Fibroblast of skin of abdomen (primary cell): ENCODE measurements at regions not wholly inside any gene's neighbourhood (a gene's known extent, or its start where the extent isn't known, plus 50 kb on each side); places are given as distances from the start of the nearest gene placed in this dataset.
A peak's percentile ranks its signal among the peaks of the same experiment; 100 is the strongest.

Experiments
- DNase-seq: peaks from one replicate; pipeline ENCODE4 v3.0.0-alpha.2; 2013

- DNase-seq = no peak
Observed at GRCh38 chrX:23540532-23540931, 126.8 kb upstream of the PRDX4 start.

GRCh38 chrX:23548164-23548563 is 119.1 kb upstream of the PRDX4 start:
- DNase-seq = peak; percentile 49

- no peak for DNase-seq
Observed at GRCh38 chrX:23552303-23552702, 115.0 kb upstream of the PRDX4 start.

GRCh38 chrX:23554304-23554703 is 113.0 kb upstream of the PRDX4 start:
- DNase-seq = peak; percentile 25

GRCh38 chrX:23557070-23557469 is 110.2 kb upstream of the PRDX4 start:
- DNase-seq = no peak

GRCh38 chrX:23559975-23560374 is 107.3 kb upstream of the PRDX4 start:
- DNase-seq = no peak

- no peak for DNase-seq
Observed at GRCh38 chrX:23570674-23571343, 96.5 kb upstream of the PRDX4 start.

- no peak for DNase-seq
Observed at GRCh38 chrX:23575281-23575680, 92.0 kb upstream of the PRDX4 start.

- DNase-seq = peak; percentile 0
Observed at GRCh38 chrX:23578079-23578478, 89.2 kb upstream of the PRDX4 start.

- DNase-seq = no peak
Observed at GRCh38 chrX:23589496-23589895, 77.8 kb upstream of the PRDX4 start.

- DNase-seq = no peak
Observed at GRCh38 chrX:23592741-23593140, 74.6 kb upstream of the PRDX4 start.

GRCh38 chrX:23598575-23598974 is 68.7 kb upstream of the PRDX4 start:
- no peak for DNase-seq

GRCh38 chrX:23603501-23603900 is 63.8 kb upstream of the PRDX4 start:
- no peak for DNase-seq

- DNase-seq = no peak
Observed at GRCh38 chrX:23610495-23610894, 56.8 kb upstream of the PRDX4 start.

GRCh38 chrX:23612846-23613245 is 54.4 kb upstream of the PRDX4 start:
- no peak for DNase-seq

GRCh38 chrX:23616361-23616760 is 50.9 kb upstream of the PRDX4 start:
- no peak for DNase-seq
